Right lobe of liver (tissue), 6 donors: ENCODE measurements at regions not wholly inside any gene's neighbourhood (a gene's known extent, or its start where the extent isn't known, plus 50 kb on each side); places are given as distances from the start of the nearest gene placed in this dataset.
"Not testable (repeated sequence)": the region's sequence is repeated elsewhere in the genome, so short reads cannot be mapped to it uniquely, and the experiment has no call there.

Experiments used
- ATAC-seq, 4 donors: fragments of 200-7000 bp; cut with Tn5 transposase; one replicate each; pipeline ENCODE4 v1.9.1; 2020; ENCODE audit warnings: mild to moderate bottlenecking in 4 of 4, moderate library complexity in 4 of 4
- DNase-seq, 3 donors: peaks; one replicate each; pipeline ENCODE4 v3.0.0-alpha.2; 2020
- H3K27ac ChIP-seq, 3 donors: fragments of 200-600 bp; one replicate each; pipeline ENCODE4 v1.8.0; 2022
- H3K27me3 ChIP-seq, 2 donors: fragments of 200-600 bp; one replicate each; pipeline ENCODE4 v1.8.0; 2022
- H3K36me3 ChIP-seq, 4 donors: fragments of 200-600 bp; sonication (generic) in 1 of 4; one replicate each; pipeline versions ENCODE4 v1.5.1 to v1.8.0; 2017 to 2022; ENCODE audit warnings: control low read depth in 1 of 4
- H3K4me1 ChIP-seq, 4 donors: fragments of 200-600 bp; sonication (generic) in 1 of 4; one replicate each; pipeline versions ENCODE4 v1.5.1 to v1.8.0; 2017 to 2022; ENCODE audit warnings: control low read depth in 1 of 4
- H3K4me3 ChIP-seq, 3 donors: fragments of 200-600 bp; one replicate each; pipeline ENCODE4 v1.8.0; 2022
- H3K9me3 ChIP-seq, 4 donors: fragments of 200-600 bp; sonication (generic) in 1 of 4; one replicate each; pipeline versions ENCODE4 v1.5.1 to v1.8.0; 2017 to 2022; ENCODE audit warnings: control low read depth in 1 of 4
- POLR2A ChIP-seq: fragments of 450-650 bp; IDR thresholded peaks from one replicate; pipeline ENCODE4 v1.6.1; 2017; ENCODE audit warnings: antibody characterized with exemption, mild to moderate bottlenecking
- WGBS: methylation state at CpG from one replicate; pipeline ENCODE4 v1.1.6; 2018; ENCODE audit warnings: low coverage, low lambda C conversion rate; ENCODE audit not compliant: insufficient coverage; ENCODE audit errors: missing lambda C conversion rate; 5-methylcytosine and 5-hydroxymethylcytosine counted together
- intact Hi-C, 2 donors: fragments of 100-400 bp; cut with DNase I; formaldehyde crosslinking; loops; one replicate each; pipeline versions ENCODE4 v1.11.2 to v1.14.1; 2022
- TF ChIP-seq, protein P1 (sequence below), 4 donors: fragments of 200-600 bp in 3 of 4; fragments of 450-650 bp in 1 of 4; IDR thresholded peaks; one replicate each; pipeline versions ENCODE4 v1.5.1 to v1.8.0; 2016 to 2022; ENCODE audit warnings: antibody characterized with exemption in 4 of 4, mild to moderate bottlenecking in 2 of 4
- donor health status: DM: no; HTN: yes; CAD: no.
- donor health status: DM: no; HTN: no; CAD: no.
- donor health status: DM: no; HTN: no; CAD: no.
- donor health status: DM: no; HTN: yes; CAD: no.
- donor health status: DM: no; HTN: yes; CAD: no.

GRCh38 chr9:102237520-102237919 lies 499.1 kb upstream of the GRIN3A start:
- no peak for DNase-seq
- Histone ChIP-seq H3K4me1 (no peaks in the 10 kb centered on the region), H3K4me3 (no peak overlapping the region), H3K36me3 (no peaks in the 10 kb centered on the region), H3K27ac (no peak overlapping the region), H3K27me3 (no peaks in the 10 kb centered on the region), H3K9me3 (no peaks in the 10 kb centered on the region)
- ATAC-seq = no peak
- intact Hi-C loops = no loop called here
- TF ChIP-seq POLR2A = no peak
- TF ChIP-seq, protein P1, sequence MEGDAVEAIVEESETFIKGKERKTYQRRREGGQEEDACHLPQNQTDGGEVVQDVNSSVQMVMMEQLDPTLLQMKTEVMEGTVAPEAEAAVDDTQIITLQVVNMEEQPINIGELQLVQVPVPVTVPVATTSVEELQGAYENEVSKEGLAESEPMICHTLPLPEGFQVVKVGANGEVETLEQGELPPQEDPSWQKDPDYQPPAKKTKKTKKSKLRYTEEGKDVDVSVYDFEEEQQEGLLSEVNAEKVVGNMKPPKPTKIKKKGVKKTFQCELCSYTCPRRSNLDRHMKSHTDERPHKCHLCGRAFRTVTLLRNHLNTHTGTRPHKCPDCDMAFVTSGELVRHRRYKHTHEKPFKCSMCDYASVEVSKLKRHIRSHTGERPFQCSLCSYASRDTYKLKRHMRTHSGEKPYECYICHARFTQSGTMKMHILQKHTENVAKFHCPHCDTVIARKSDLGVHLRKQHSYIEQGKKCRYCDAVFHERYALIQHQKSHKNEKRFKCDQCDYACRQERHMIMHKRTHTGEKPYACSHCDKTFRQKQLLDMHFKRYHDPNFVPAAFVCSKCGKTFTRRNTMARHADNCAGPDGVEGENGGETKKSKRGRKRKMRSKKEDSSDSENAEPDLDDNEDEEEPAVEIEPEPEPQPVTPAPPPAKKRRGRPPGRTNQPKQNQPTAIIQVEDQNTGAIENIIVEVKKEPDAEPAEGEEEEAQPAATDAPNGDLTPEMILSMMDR (IDR thresholded peaks at IDR 0.05) = no peak
- WGBS = 75% methylated on average over 4 of the region's 4 CpGs

DNA sequence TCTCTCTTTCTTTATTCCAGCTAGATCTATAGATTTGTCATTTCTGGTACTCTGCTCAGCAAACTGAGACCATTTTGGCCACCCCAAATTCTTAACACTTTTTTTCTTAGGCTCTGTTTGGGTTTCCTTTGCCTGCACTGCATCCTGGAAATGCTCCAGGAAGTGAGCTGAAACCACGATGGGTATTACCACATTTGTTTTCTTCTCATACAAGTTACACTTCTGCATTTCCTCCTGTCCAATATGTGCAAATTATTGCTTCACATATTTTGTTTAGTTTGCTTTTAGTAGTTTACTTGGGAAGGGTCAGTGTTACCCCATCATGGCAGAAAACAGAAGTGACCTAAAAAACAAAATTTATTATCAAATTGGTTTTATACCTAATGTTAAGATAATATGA lies 498.6 kb upstream of the GRIN3A start:
- DNase-seq (no peak), ATAC-seq (peak in 1 of 4 donors; percentile 33)
- WGBS = 0% methylated on average over 1 of the region's 1 CpG
- H3K36me3 ChIP-seq = no peaks in the 10 kb centered on the region
- H3K27me3 ChIP-seq = no peaks in the 10 kb centered on the region
- H3K4me3 ChIP-seq = no peak overlapping the region
- H3K27ac ChIP-seq = no peak overlapping the region
- intact Hi-C loops = no loop called here
- H3K9me3 ChIP-seq = no peaks in the 10 kb centered on the region
- no peaks in the 10 kb centered on the region for H3K4me1 ChIP-seq
- TF ChIP-seq POLR2A = no peak
- TF ChIP-seq, protein P1 (IDR thresholded peaks at IDR 0.05) = no peak

- WGBS = 76% methylated on average over 4 of the region's 4 CpGs
These were observed 489.0 kb upstream of the GRIN3A start for GRCh38 chr9:102227416-102227815.

DNA sequence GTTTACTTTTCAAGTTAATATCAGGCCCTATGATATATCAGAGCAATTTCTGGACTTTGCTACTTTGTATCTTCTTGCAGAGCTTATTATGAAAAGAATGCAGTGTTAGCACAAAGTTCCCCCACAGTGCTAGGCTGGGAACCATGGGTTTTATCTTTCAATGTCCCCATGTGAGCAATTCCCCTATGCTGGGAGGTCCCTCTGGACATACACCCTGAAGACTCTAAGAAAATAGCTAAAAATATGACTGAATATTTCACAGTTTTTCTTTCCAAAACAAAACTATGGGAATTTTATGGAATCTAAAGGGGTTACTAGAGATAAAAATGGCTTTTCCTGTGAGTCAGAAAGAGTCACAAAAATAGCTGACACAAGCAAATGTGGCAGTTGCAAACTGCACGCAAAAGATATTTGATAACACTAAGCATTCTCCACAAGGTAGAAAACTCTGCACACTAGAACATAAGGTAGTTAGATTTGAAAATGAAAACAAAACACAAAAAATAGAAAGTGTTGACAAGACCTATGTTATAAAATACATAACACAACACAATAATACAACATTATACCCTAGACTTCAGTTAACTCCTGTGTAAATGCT lies 487.5 kb upstream of the GRIN3A start:
- Histone ChIP-seq H3K4me3 (no peak overlapping the region), H3K9me3 (no peaks in the 10 kb centered on the region), H3K4me1 (no peaks in the 10 kb centered on the region), H3K27me3 (no peaks in the 10 kb centered on the region), H3K36me3 (no peaks in the 10 kb centered on the region), H3K27ac (no peak overlapping the region)
- intact Hi-C loops = no loop called here
- no peak for DNase-seq
- ATAC-seq = no peak
- WGBS = 50% methylated on average over 1 of the region's 1 CpG
- TF ChIP-seq POLR2A = no peak
- TF ChIP-seq, protein P1 (IDR thresholded peaks at IDR 0.05) = no peak

More at GRCh38 chr9:102227416-102227815, 489.0 kb upstream of the GRIN3A start:
- ATAC-seq (peak in 1 of 4 donors; percentile 25), DNase-seq (peak in 1 of 3 donors; percentile 59)
- H3K36me3 ChIP-seq, intact Hi-C loops, H3K27me3 ChIP-seq, H3K4me1 ChIP-seq, H3K27ac ChIP-seq, H3K4me3 ChIP-seq, H3K9me3 ChIP-seq: not testable (repeated sequence)

- intact Hi-C loops = not testable (repeated sequence)
- peak in 1 of 4 donors; percentile 24 for ATAC-seq
These were observed 485.1 kb upstream of the GRIN3A start for GRCh38 chr9:102223320-102224136.

More at GRCh38 chr9:102223320-102224136, 485.1 kb upstream of the GRIN3A start:
- WGBS = 79% methylated on average over 7 of the region's 27 CpGs
- not testable (repeated sequence) for H3K9me3 ChIP-seq, H3K27me3 ChIP-seq, H3K4me1 ChIP-seq, H3K36me3 ChIP-seq
- Histone ChIP-seq H3K4me3 (peak overlapping the region in 2 of 3 donors; percentile 6 to 49), H3K27ac (peak overlapping the region in 1 of 3 donors; percentile 43)
- peak in 2 of 3 donors; percentile 24 to 64 for DNase-seq
